DMS79 (cell line): ENCODE measurements at regions not wholly inside any gene's neighbourhood (a gene's known extent, or its start where the extent isn't known, plus 50 kb on each side); places are given as distances from the start of the nearest gene placed in this dataset.
"Not testable (repeated sequence)": the region's sequence is repeated elsewhere in the genome, so short reads cannot be mapped to it uniquely, and the experiment has no call there.

Experiments
- DNase-seq: peaks from one replicate; lab custom pipeline; 2025; lab: John Stamatoyannopoulos, UW

DNA sequence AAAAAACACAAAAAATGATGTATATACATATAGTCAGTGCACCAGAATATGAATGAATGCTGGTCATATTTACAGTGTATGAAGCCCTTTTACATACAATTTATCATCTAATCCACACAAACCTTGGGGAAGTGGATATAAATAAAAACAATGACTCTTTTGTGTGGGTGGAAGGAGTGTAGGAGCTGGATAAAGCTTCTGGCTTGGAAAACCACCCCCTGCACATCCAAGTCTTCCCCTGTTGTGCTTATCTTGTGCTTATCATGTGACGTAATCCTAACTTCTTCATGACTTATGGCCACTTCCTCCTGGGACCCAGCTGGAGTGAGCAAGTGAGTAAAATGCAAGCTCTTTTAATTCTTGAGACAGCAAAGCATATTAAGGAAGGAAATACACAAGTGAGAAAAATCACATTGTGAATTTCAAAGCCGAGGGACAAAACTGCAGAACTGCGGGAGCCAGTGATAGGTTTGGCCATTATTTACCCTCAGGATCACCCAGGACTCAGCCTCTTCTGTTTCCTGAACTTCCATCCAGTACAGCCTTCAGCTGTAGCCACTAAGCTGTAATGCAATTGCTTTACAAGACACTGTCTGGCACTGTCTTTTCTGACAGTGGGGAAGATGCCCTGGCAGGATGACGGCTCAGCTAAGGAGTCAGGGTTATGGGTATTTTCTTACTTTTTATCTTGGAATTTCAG is 104.0 kb upstream of the PPM1J start:
- DNase-seq, result no peak

DNA sequence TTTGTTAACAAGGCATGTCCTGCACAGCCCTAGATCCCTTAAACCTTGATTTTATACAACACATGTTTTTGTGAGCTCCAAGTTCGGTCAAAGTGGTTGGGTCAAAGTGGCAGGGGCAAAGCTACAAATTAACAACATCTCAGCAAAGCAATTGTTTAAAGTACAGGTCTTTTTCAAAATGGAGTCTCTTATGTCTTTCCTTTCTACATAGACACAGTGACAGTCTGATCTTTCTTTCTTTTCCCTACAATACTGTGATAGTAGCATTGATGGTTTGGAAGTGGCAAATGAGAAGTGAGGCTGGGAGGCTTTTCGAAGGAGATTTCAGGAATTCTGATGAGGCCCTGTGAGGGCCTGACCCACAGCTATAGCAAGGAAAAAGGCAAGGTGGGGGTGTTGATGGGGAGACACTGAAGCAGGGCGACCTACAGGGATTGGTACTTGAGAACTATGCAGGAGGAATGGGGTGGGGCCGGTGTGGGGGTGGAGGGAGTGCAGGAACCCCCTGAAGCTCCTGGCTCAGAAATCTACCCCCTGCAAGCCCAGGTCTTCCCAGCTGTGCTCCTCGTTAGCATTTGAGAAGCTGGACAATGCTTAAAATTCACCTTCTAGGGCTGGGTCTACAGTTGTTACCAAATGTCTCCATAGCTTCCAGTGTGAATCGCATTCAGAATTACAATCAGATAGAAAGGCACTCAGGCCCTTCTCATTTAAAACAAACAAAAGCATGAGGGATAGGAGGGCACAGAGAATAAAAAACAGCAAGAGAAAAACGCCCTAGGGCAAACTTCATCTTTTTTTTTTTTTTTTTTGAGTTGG is 102.6 kb upstream of the PPM1J start:
- no peak for DNase-seq

DNA sequence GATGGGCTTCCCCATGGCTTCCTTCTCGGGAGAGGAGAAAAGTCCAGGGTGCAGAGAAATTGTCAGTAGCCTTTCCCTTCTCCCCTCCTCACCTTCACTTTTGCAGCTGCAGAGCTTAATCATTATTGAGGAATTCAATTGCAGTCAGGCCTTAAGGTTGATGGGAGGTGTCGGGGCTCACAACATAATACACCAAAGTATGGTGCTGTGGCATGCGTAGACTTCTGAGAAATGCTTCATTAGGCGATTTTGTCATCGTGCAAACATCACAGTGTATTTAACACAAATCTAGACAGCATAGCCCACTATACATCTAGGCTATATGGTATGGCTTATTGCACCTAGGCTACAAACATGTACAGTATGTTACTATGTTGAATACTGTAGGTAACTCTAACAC is 100.2 kb upstream of the PPM1J start:
- no peak for DNase-seq

DNA sequence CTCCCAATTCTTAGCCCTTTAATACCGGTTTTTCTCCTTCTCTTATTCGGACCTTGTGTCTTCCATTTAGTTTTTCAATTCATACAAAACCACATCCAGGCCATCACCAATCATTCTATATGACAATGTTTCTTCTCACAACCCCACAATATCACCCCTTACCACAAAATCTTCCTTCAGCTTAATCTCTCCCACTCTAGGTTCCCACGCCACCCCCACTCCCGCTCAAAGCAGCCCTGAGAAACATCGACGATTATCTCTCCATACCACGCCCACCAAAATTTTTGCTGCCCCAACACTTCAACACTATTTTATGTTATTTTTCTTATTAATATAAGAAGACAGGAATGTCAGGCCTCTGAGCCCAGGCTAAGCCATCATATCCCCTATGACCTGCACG is 99.5 kb upstream of the PPM1J start:
- DNase-seq, result not testable (repeated sequence)

DNA sequence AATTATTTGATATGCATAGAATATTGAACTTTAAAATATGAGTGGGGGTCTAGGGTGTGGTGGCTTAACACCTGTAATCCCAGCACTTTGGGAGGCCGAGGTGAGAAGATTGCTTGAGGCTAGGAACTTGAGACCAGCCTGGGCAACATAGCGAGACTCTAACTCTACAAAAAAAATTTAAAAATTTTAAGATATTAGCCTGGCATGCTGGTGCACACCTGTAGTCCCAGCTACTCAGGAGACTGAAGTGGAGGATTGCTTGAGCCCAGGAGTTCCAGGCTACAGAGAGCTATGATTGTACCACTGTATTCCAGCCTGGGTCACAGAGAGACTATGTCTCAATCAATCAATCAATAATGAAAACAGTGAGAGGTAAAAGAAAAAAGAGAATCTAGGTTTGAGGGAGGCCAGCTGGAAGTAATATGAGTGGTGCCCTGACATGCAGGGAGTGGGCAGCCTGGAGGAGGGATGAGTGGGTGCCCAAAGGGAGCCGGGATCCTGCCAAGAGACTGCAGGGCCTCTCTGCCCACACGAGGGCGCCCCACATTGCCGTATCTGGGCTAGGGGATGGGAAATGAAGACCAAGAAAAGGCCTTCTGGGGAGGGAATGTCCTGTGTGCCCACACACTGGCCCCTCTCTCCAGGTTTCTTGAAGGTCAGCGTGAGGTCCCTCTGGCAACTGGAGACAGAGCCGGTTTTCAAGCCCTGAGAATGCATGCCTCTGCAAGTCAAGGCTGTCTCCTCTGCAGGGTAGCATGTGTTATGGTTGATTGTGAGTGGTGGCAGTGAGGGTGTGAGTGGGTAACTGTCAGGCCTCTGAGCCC is 93.9 kb upstream of the PPM1J start:
- DNase-seq, result peak; percentile 16

DNA sequence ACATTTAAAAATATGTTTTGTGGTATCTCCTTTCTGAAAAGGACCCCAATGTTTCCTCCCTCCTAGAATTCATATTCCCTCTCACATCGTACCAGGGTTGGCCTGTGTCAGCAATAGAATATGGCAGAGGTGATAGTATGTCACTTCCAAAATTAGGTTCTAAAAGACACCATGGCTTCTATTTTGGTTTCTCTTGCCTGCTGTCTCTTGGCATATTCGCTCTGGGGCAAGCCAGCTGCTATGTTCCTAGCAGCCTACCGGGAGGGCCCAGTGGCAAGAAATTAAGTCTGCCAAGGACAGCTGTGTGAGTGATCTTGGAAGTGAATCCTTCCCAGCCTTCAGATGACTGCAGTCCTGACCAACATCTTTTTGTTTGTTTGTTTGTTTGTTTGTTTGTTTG is 92.9 kb upstream of the PPM1J start:
- DNase-seq, result no peak

DNA sequence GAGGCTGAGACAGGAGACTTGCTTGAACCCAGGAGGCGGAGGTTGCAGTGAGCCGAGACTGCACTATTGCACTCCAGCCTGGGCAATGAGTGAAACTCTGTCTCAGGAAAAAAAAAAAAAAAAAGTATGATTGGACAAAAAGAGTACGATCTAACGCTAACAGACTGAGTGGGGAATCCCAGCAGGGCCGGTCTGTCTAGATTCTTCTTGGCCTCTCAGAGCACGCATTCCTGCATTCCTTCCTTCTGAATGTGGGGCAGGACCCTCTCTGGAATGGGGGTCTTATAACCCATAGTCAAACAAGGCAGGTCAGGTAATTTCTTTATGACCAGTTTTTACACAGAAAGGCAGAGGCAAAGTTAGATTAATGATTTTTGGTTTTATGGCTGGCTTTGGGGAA is 92.0 kb upstream of the PPM1J start:
- no peak for DNase-seq

DNA sequence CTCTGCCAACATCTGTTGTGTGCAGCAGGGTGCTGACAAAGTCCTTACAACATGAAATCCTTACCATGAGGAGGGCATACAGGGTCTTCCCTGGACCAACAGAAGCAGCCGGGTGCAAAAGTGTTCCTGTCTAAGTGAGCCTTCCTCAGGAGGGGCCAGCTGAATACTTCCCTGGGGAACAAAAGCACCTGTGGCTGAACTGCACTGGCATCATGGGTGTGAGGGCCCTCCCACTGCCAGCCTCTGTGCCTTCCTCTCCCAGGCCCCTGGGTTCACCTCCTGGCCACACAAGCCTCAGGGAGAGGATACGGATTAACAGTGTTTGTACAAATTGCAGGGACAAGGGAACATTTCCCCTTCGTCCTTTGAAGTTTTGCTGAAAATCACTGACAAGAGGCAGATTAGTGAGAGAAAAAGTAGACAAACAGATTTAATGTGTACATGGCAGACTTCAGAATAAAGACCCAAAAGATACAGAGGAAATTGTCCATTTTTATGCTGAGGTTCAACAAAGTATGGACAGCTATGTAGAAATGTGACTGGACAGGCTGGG is 91.0 kb upstream of the PPM1J start:
- DNase-seq, result no peak

DNA sequence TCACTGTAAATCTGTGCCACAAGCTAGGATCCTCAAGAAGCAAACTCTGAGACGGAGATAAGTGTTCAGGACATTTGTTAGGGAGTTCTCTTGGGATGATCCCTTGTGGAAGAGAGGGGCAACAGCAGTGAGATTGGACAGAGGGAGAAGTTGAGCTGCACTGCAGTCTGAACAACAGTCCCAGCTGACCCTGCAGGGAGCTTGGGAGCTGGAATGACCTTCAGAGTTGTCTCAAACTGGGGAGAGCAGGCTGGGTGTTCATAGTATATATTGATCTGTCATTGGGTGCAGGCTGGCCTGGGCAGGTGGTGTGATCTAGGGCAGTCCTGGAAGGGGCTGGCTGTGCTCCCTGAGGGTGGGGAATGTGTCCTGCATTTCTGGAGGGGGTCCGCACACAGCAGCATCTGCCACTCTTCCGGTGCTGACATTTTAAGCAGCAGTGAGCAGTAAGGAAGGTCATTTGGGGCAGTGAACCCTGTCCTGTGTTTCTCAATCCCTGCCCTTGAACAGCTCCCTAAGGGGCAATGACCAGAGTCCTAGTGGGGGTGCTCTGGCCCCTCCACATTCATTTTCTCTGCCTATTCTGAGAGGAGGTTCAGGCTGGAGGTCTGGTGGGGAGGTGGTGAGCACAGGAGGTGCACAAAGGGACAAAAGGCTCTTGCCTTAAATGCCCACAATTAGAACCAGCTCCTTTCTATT is 90.2 kb upstream of the PPM1J start:
- DNase-seq, result no peak

DNA sequence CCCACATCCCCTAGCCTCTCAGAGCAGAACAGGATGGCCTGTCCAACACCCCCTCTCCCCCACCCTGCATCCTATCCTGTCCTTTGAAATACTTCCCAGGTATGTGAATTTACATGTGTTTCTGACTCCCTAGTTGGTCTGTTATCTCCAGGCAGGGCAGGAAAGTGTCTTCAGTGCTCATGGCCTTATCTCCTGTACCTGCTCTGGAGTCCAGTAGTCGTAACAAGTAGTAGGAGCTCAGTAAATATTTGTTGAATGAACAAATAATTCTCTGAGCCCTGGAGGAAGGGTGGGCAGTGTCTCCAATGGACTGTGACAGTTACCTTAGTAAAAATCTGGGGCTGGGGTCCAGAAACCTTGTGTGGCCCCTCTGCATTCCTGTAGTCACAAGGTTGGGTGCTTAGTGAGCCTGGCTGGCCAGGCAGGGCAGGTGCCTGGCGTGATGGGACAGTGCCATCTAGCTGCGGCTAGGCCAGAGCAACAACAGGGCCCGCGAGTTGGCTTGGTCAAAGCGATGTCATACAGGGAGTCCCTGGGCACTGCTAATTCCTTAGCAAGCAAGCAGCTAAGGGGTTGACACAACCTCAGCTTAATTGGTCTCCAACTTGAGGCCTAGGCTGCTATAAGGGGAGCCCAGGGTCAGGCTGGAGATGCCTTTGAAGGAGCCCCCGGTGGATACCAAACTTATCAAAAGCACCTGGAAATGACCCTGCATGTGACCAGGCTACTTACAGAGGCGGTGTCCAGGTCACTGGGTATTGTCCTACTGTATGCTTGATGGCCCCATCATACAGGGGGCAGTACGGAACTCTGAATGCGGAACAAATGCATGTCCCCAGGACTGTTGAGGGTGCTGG is 89.0 kb upstream of the PPM1J start:
- peak; percentile 28 for DNase-seq

DNA sequence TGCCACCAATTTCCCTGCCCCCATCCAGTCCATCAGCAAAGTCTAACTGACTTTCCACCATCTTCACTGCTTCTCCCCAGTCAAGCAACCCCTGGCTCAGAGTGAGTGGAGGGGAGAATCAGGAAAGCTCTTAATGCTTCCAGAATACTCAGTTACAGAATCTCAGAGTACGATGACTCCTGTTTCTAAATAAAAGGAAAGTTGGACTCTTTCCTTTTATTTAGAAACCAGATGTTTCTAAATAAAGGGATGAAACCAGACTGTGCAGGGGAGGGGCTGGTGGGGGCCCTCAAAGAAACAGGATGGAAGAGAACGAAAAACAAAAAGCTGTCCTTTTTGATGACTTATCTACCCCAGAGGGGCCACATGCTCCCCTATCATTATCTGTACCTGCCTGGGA is 85.2 kb upstream of the PPM1J start:
- no peak for DNase-seq

DNA sequence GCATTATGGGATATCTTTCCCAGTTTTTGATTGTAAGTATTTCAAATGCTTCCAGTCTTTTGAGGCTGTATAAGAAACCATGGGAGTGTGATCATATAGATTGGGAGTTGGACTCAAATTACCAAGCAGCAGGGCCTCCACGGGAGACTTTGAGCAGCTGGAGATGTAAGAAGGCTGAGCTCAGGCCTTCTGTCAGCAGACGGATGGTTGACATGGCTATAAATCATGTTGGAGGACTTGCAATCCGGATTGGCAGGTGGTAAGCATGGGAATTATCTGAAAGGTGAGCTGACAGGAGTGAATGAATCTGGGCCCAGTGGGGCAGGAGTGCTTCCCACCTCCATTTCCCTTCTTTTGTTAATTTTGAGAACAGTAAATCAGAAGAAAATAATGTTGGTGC is 83.2 kb upstream of the PPM1J start:
- no peak for DNase-seq

DNA sequence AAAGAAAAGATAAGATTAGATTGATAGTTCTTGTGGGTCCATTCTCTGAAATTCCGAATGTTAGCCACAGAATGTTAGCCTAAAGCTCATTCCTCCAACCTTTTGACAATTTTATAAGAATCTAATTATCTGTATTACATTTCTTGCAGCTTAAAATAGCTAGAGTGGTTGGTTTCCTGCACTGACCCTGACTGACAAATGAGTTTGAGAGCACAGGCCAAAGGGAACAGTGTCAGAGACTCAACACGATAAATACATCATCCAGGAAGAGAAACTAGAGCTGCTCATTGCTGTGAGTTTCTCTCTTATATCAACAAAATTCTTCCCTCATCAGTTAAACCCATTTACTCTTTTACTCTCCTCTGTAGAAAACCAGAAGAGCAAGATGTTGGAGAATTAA is 82.1 kb upstream of the PPM1J start:
- DNase-seq, result no peak

DNA sequence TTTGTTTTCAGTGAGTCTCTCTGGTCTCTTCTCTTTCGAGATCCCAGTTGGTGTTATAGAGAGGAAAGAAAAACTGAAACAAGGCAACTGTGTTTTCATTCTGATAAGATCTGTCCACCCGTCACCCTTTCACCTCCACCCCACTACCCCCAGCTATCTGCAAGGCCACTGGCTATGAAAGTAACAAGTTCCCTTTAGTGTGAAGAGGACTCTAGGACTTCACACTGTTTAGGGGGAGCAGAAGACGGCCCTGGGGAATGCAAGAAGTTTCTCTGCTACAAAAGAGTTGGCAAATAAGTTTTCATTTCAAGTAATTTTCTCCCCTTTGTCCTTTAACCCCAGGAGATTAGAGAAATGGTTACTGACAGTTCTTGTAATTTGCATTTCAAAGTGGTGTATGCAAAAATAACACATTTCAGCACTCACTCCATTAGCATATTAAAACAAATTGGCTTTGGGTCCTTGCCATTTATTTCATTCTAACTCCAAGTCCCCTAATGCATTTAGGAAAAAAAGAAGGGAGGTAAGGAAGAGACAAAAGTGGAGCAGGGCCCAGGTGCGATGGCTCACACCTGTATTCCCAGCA is 79.6 kb upstream of the PPM1J start:
- no peak for DNase-seq

DNA sequence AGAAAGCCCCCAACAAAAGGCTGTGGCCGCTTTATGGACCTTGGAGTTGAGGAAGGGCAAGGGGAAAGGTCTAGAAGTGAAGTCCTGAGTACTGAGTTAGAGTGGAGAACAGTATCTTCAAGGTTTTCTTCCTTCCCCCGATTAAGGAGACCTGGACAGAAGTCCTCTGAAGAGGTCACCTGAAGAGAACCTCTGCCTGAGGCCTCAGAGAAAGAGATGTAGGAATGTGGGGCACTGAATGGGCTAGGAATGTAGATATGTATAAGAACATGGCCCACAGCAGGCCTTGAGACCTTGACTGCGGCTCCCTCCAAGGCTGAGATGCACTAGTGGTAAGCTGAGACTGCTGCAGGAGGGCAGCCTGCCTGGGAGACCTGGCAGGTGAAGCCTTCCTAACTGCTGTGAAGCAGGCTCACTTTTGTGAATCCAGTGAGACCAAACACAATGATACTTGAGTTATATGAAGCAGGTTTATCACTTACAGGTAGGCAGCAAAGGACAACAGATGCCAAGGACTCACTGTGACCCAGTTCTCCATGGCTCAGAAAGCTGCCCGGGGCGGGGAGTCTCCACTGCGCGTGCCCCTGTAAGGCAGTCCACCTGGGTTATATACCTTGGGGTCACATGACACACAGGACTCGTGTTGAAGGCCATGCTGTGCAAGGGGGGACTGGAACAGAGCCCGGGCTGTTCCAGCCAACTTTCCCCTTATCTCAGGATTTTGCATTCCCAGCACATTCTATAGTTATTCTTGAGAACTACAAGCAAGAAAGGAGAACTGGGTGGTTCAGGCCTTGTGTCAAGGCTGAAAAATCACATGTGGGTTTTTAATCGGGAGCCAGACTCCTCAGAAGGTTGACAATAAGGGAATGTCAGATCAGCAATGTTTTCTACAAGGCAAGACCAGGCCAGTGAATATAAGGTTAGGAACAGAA is 78.8 kb upstream of the PPM1J start:
- DNase-seq, result no peak

DNA sequence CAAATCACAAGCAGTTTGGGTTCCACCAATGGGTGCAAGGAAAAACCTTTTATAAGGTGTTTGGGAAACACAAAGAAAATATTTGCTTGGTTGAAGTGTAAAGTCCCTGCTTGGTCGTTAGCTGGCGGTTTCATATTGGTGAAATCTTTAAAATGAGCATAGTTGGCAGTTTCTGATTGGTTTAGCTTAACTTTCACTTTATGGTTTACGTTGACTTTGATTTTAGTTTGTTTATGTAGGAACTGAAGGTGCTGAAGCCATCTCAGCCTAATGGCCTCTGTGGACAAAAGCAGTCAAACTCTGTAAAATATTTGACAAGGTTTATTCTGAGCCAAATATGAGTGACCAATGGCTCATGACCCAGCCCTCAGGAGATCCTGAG is 76.6 kb upstream of the PPM1J start:
- no peak for DNase-seq

DNA sequence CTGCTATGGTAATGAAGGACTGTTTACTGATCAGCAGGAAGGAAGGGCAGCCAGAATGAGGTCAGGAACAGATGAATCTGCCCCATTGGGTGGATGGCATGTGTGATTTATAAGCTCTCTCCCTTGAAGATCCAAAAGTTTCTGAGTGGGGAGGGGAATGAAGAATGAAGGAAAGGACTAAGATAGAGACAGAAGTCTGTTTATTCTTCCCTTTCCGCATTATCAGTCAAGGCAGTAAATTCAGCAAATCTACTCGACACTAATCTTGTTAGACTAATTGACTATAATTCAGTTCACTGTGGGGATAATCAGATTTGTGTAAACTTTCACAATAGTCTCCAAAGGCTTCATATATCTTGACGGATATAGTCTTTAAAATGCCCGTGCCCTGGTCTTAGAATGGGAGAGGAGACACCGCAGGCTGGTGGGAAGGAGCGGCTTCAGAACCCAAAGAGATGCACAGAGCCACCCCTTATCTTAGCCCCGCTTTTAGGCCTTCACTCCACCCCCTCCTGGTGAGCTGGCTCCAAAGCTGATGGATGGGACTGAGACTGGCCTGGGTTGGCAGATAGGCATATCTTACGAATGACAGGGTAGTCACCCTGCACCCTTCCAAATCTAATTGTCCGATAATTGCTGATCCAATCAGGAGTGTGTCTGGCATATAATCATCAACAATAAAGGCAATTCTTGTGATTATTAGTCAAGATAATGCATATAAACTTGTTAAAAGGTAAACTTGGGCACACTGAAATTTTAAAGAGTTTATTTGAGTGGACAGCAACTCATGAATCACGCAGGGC is 76.0 kb upstream of the PPM1J start:
- DNase-seq, result no peak

DNA sequence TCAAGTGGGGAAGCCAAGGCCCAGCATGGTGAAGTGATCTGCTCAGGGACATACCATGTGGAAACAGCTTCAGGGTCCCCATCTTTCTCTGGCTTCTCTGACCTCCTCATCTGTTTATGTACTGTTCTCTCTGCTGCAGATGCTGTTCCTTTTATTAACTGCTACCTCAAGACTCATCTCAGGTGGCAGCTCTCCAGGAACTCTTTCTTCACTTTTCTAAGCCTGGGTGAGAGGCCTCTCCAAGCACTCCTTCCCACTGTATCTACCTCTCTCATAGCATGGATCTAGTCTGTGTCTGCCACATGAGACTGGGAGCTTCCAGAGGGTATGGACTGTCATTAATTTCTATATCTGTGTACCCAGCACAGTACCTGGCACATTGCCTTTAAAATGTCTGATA is 73.4 kb upstream of the PPM1J start:
- no peak for DNase-seq

DNA sequence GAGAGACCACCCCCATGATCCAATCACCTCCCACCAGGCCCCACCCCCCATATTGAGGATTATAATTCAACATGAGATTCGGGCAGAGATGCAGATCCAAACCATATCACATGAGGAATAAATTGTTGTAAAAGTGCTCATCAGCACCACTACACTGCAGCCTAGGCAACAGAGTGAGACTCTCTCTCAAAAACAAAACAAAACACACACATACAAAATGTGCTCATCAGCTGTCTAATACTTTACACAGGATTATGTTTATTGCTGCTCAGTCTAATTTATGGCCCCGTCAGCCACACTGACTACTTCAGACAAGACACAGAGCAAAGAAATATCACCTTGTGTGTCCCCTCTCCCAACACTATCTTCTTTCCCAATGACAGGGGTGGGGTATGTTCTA is 72.9 kb upstream of the PPM1J start:
- DNase-seq, result no peak
